IMR-90 (cell line): ENCODE measurements at regions not wholly inside any gene's neighbourhood (a gene's known extent, or its start where the extent isn't known, plus 50 kb on each side); places are given as distances from the start of the nearest gene placed in this dataset.

ENCODE experiments used
- ATAC-seq: fragments of 200-7000 bp; cut with Tn5 transposase; 2 replicates; pipeline ENCODE4 v1.9.1; 2020; ENCODE audit warnings: low read depth, mild to moderate bottlenecking, moderate library complexity
- BruUV-seq: library from RNA; stranded (reverse); fragments of 400-500 nt; replicated peaks from 2 replicates; lab custom pipeline; 2021; lab: Mats Ljungman, UMichigan
- CTCF ChIA-PET: fragments of 300-600 bp; formaldehyde crosslinking; extraction: SDS; loops from one replicate; lab custom pipeline; 2021; ENCODE audit warnings: antibody characterized with exemption; lab: Yijun Ruan, JAX
- POLR2A ChIA-PET: fragments of 300-600 bp; sonication (Branson Sonifier 250); formaldehyde crosslinking; loops from one replicate; lab custom pipeline; 2022; ENCODE audit warnings: antibody characterized with exemption; ENCODE audit not compliant: unreplicated experiment; lab: Charles Lee
- DNase-seq: peaks from one replicate; pipeline ENCODE4 v3.0.0; 2013
- H2AFZ ChIP-seq: replicated peaks from 2 replicates; pipeline ENCODE3; 2013; ENCODE audit warnings: low read length, mild to moderate bottlenecking; ENCODE audit not compliant: poor library complexity
- H2AK5ac ChIP-seq: 2 replicates; pipeline ENCODE4 v1.6.1; 2013; ENCODE audit warnings: low read depth, low read length, inconsistent platforms
- H2AK9ac ChIP-seq: replicated peaks from 2 replicates; pipeline ENCODE3; 2013; ENCODE audit warnings: mild to moderate bottlenecking, low read depth, low read length, moderate library complexity; ENCODE audit not compliant: poor library complexity
- H2BK120ac ChIP-seq: 2 replicates; pipeline ENCODE4 v1.6.1; 2013; ENCODE audit warnings: low read depth, low read length, inconsistent platforms
- H2BK15ac ChIP-seq: 3 replicates; pipeline ENCODE4 v1.6.1; 2013; ENCODE audit warnings: low read depth, low read length, inconsistent platforms
- H2BK20ac ChIP-seq: 2 replicates; pipeline ENCODE4 v1.6.1; 2013; ENCODE audit warnings: low read depth, mild to moderate bottlenecking, inconsistent platforms, low read length, moderate library complexity
- H2BK5ac ChIP-seq: 2 replicates; pipeline ENCODE4 v1.6.1; 2013; ENCODE audit warnings: mild to moderate bottlenecking, low read depth, low read length, inconsistent platforms; ENCODE audit not compliant: poor library complexity, severe bottlenecking
- H3K14ac ChIP-seq: replicated peaks from 2 replicates; pipeline ENCODE4 v1.6.1; 2013; ENCODE audit warnings: low read depth, low read length, inconsistent platforms
- H3K18ac ChIP-seq: 2 replicates; pipeline ENCODE4 v1.6.1; 2013; ENCODE audit warnings: low read depth, low read length, control low read depth
- H3K23ac ChIP-seq: 2 replicates; pipeline ENCODE4 v1.6.1; 2013; ENCODE audit warnings: low read depth, low read length, inconsistent platforms
- H3K27ac ChIP-seq: 2 replicates; pipeline ENCODE4 v1.5.1; 2013; ENCODE audit warnings: mild to moderate bottlenecking, control low read depth, low read length; ENCODE audit not compliant: insufficient read depth
- H3K27me3 ChIP-seq: 2 replicates; pipeline ENCODE4 v1.6.1; 2013; ENCODE audit warnings: low read length; ENCODE audit not compliant: control insufficient read depth, insufficient read depth
- H3K36me3 ChIP-seq: 2 replicates; pipeline ENCODE4 v1.6.1; 2013; ENCODE audit warnings: low read length, mixed read lengths; ENCODE audit not compliant: control insufficient read depth, insufficient read depth
- H3K4ac ChIP-seq: 2 replicates; pipeline ENCODE4 v1.6.1; 2013; ENCODE audit warnings: low read depth, low read length, inconsistent platforms
- H3K4me1 ChIP-seq: 2 replicates; pipeline ENCODE4 v1.6.1; 2013; ENCODE audit warnings: low read length, mixed read lengths; ENCODE audit not compliant: control insufficient read depth, insufficient read depth
- H3K4me2 ChIP-seq: 2 replicates; pipeline ENCODE4 v1.6.1; 2013; ENCODE audit warnings: low read depth, mild to moderate bottlenecking, control low read depth, low read length, moderate library complexity
- H3K4me3 ChIP-seq: 2 replicates; pipeline ENCODE4 v1.5.1; 2013; ENCODE audit warnings: low read depth, mild to moderate bottlenecking, control low read depth, low read length, moderate library complexity; ENCODE audit not compliant: insufficient read depth
- H3K56ac ChIP-seq: 2 replicates; pipeline ENCODE4 v1.6.1; 2013; ENCODE audit warnings: low read length, inconsistent platforms; ENCODE audit not compliant: insufficient read depth; ENCODE audit errors: extremely low read depth
- H3K79me1 ChIP-seq, 2 experiments: 2 replicates each; pipeline ENCODE4 v1.6.1; 2013; ENCODE audit warnings: low read length in 2 of 2, inconsistent platforms in 1 of 2, low read depth in 1 of 2
- H3K9ac ChIP-seq: 2 replicates; pipeline ENCODE4 v1.6.1; 2013; ENCODE audit warnings: low read depth, low read length, control low read depth
- H3K9me1 ChIP-seq: 2 replicates; pipeline ENCODE4 v1.6.1; 2013; ENCODE audit warnings: low read length, inconsistent platforms; ENCODE audit not compliant: insufficient read depth
- H3K9me3 ChIP-seq: 2 replicates; pipeline ENCODE4 v1.6.1; 2013; ENCODE audit warnings: low read length; ENCODE audit not compliant: control insufficient read depth, insufficient read depth
- H4K20me1 ChIP-seq: 2 replicates; pipeline ENCODE4 v1.6.1; 2013; ENCODE audit warnings: low read length, inconsistent platforms; ENCODE audit not compliant: insufficient read depth
- H4K5ac ChIP-seq: 2 replicates; pipeline ENCODE4 v1.6.1; 2013; ENCODE audit warnings: mild to moderate bottlenecking, low read depth, low read length, control low read depth
- H4K8ac ChIP-seq, 2 experiments: 2 replicates each; pipeline ENCODE4 v1.6.1; 2013; ENCODE audit warnings: low read depth in 2 of 2, low read length in 2 of 2, control low read depth in 1 of 2, inconsistent platforms in 1 of 2
- H4K91ac ChIP-seq: 2 replicates; pipeline ENCODE4 v1.6.1; 2013; ENCODE audit warnings: low read depth, low read length, inconsistent platforms; ENCODE audit not compliant: insufficient read depth
- FOS ChIP-seq: fragments of 150-350 bp; IDR thresholded peaks from 2 replicates; pipeline ENCODE4 v1.6.1; 2016; ENCODE audit warnings: low read depth, low read length
- MAFK ChIP-seq: IDR thresholded peaks from 2 replicates; pipeline ENCODE4 v1.6.1; 2012; ENCODE audit warnings: low read depth, low read length, improper control_type of control experiment
- WGBS, 2 experiments: methylation state at CpG; one replicate each; pipeline versions ENCODE4 v1.1.5 to v1.1.7; 2013; ENCODE audit warnings: missing lambda C conversion rate in 2 of 2; ENCODE audit not compliant: insufficient read length in 1 of 2; ENCODE audit errors: extremely low coverage in 2 of 2; 5-methylcytosine and 5-hydroxymethylcytosine counted together
- dilution Hi-C: fragments of 300-500 bp; cut with HindIII; formaldehyde crosslinking; loops from one replicate; pipeline ENCODE4 v1.14.3; 2018; ENCODE audit warnings: low sequenced_read_pairs; ENCODE audit not compliant: unreplicated experiment
- in situ Hi-C: fragments of 300-500 bp; cut with MboI; formaldehyde crosslinking; loops from 3 replicates; pipeline ENCODE4 v1.14.3; 2019; ENCODE audit warnings: low sequenced_read_pairs, inconsistent platforms, mixed read lengths
- intact Hi-C: fragments of 100-400 bp; cut with micrococcal nuclease; formaldehyde crosslinking; loops from 2 replicates; pipeline ENCODE4 v1.10.0; 2022

DNA sequence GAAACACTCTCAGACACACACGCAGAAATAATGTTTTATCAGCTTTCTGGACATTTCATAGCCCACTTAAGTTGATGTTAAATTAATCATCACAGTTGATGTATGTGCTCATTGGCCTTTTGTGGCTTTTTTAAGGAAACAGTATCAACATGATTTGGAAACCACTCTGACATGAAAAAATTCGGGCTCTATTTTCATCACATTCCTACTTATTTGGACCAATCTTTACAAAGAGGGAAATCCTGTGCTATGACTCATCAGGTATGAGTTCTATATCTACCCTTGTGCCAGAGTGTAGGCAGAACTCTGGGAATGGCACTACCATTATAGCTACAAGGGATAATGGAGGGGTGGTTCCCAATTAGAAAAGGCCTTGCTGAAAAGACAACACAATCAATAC is 388.4 kb upstream of the PTGER4 start:
- peaks cover 2% of the 10 kb centered on the region; the same call in 1 of the 2 replicates for H3K4me1 ChIP-seq
- H3K4me3 ChIP-seq: no peak overlapping the region
- H3K4me2 ChIP-seq: no peak overlapping the region
- no peak overlapping the region for H3K4ac ChIP-seq
- H4K20me1 ChIP-seq: no peaks in the 10 kb centered on the region
- no peak overlapping the region for H3K9ac ChIP-seq
- H3K14ac ChIP-seq: no peak overlapping the region
- no peak overlapping the region for H2AK5ac ChIP-seq
- BruUV-seq: no TSS peak
- no peak overlapping the region for H2BK15ac ChIP-seq
- no CpG with 5 or more reads among the region's 2 CpGs for WGBS, 2 experiments
- H4K91ac ChIP-seq: no peak overlapping the region
- H3K9me3 ChIP-seq: no peaks in the 10 kb centered on the region
- no peak overlapping the region for H2BK120ac ChIP-seq
- H2BK5ac ChIP-seq: no peak overlapping the region
- H2AK9ac ChIP-seq: no peak overlapping the region
- no peaks in the 10 kb centered on the region for H3K9me1 ChIP-seq
- no peak overlapping the region for H3K18ac ChIP-seq
- no peak overlapping the region for H3K23ac ChIP-seq
- intact Hi-C loops (no loop called here), in situ Hi-C loops (no loop called here), dilution Hi-C loops (no loop called here)
- no peak overlapping the region for H2AFZ ChIP-seq
- peak; percentile 65; the same call in 1 of the 2 replicates for ATAC-seq
- H4K5ac ChIP-seq: no peak overlapping the region
- ChIA-PET CTCF (no interaction called here), POLR2A (no interaction called here)
- 0 out of 2 replicates have a peak, but pooled peaks have one; percentile 31 for TF ChIP-seq FOS
- TF ChIP-seq MAFK: no peak
- no peak overlapping the region for H3K56ac ChIP-seq
- H3K79me1 ChIP-seq: no peaks in the 10 kb centered on the region
- H3K27ac ChIP-seq: no peak overlapping the region
- no peaks in the 10 kb centered on the region for H3K36me3 ChIP-seq
- H4K8ac ChIP-seq: no peak overlapping the region
- no peaks in the 10 kb centered on the region for H3K27me3 ChIP-seq
- H2BK20ac ChIP-seq: no peak overlapping the region
- DNase-seq: peak; percentile 35
